H9 (cell line): ENCODE measurements at regions not wholly inside any gene's neighbourhood (a gene's known extent, or its start where the extent isn't known, plus 50 kb on each side); places are given as distances from the start of the nearest gene placed in this dataset.

Experiments
- DNase-seq: peaks from one replicate; pipeline ENCODE4 v3.0.0-alpha.2; 2017
- H2AFZ ChIP-seq: one replicate; pipeline ENCODE4 v1.6.1; 2013; ENCODE audit warnings: mild to moderate bottlenecking, low read length, control low read depth, moderate library complexity
- H2AK5ac ChIP-seq: 2 replicates; pipeline ENCODE4 v1.6.1; 2013; ENCODE audit warnings: low read length, control low read depth, mixed read lengths; ENCODE audit not compliant: insufficient read length
- H2BK120ac ChIP-seq: one replicate; pipeline ENCODE4 v1.6.1; 2013; ENCODE audit warnings: low read depth, mild to moderate bottlenecking, low read length, control low read depth, inconsistent platforms; ENCODE audit not compliant: poor library complexity, severe bottlenecking
- H2BK12ac ChIP-seq: 2 replicates; pipeline ENCODE4 v1.6.1; 2013; ENCODE audit warnings: low read length, control low read depth, mixed read lengths, low read depth; ENCODE audit not compliant: insufficient read length
- H2BK15ac ChIP-seq: 2 replicates; pipeline ENCODE4 v1.6.1; 2013; ENCODE audit warnings: low read depth, low read length, control low read depth
- H2BK20ac ChIP-seq: one replicate; pipeline ENCODE4 v1.6.1; 2013; ENCODE audit warnings: low read depth, mild to moderate bottlenecking, low read length, control low read depth, inconsistent platforms; ENCODE audit not compliant: poor library complexity, severe bottlenecking
- H2BK5ac ChIP-seq: 2 replicates; pipeline ENCODE4 v1.6.1; 2013; ENCODE audit warnings: low read length, control low read depth, mixed read lengths; ENCODE audit not compliant: insufficient read length
- H3K14ac ChIP-seq: 2 replicates; pipeline ENCODE4 v1.6.1; 2013; ENCODE audit warnings: low read length, control low read depth; ENCODE audit not compliant: insufficient read depth
- H3K18ac ChIP-seq: 2 replicates; pipeline ENCODE4 v1.6.1; 2013; ENCODE audit warnings: low read depth, mild to moderate bottlenecking, mixed read lengths, low read length, control low read depth; ENCODE audit not compliant: insufficient read length
- H3K23ac ChIP-seq: 2 replicates; pipeline ENCODE4 v1.6.1; 2013; ENCODE audit warnings: low read length, control low read depth, mixed read lengths, low read depth; ENCODE audit not compliant: insufficient read length
- H3K23me2 ChIP-seq: 2 replicates; pipeline ENCODE4 v1.6.1; 2013; ENCODE audit warnings: low read depth, mild to moderate bottlenecking, mixed read lengths, low read length, control low read depth; ENCODE audit not compliant: insufficient read length, poor library complexity, severe bottlenecking
- H3K27ac ChIP-seq: 2 replicates; pipeline ENCODE4 v1.5.1; 2013; ENCODE audit warnings: low read length, control low read depth, mixed read lengths, low read depth; ENCODE audit not compliant: insufficient read length
- H3K27me3 ChIP-seq: 2 replicates; pipeline ENCODE4 v1.6.1; 2013; ENCODE audit warnings: low read length, control low read depth, inconsistent platforms; ENCODE audit not compliant: insufficient read depth
- H3K4ac ChIP-seq: 2 replicates; pipeline ENCODE4 v1.6.1; 2013; ENCODE audit warnings: low read depth, mild to moderate bottlenecking, control low read depth, inconsistent platforms, low read length, moderate library complexity
- H3K4me1 ChIP-seq: 2 replicates; pipeline ENCODE4 v1.6.1; 2013; ENCODE audit warnings: low read length, control low read depth, inconsistent platforms; ENCODE audit not compliant: insufficient read depth
- H3K4me2 ChIP-seq: 2 replicates; pipeline ENCODE4 v1.6.1; 2013; ENCODE audit warnings: low read length, control low read depth, mixed read lengths; ENCODE audit not compliant: insufficient read length, insufficient read depth
- H3K56ac ChIP-seq: 2 replicates; pipeline ENCODE4 v1.6.1; 2013; ENCODE audit warnings: low read depth, mild to moderate bottlenecking, mixed read lengths, low read length, control low read depth; ENCODE audit not compliant: insufficient read length
- H3K79me1 ChIP-seq: 2 replicates; pipeline ENCODE4 v1.6.1; 2013; ENCODE audit warnings: low read depth, mild to moderate bottlenecking, moderate library complexity, low read length, control low read depth, inconsistent platforms; ENCODE audit not compliant: insufficient read depth, poor library complexity, severe bottlenecking
- H3K79me2 ChIP-seq: 2 replicates; pipeline ENCODE4 v1.6.1; 2013; ENCODE audit warnings: low read length, control low read depth, inconsistent platforms; ENCODE audit not compliant: insufficient read depth
- H3K9ac ChIP-seq: 2 replicates; pipeline ENCODE4 v1.6.1; 2013; ENCODE audit warnings: low read length, control low read depth, mixed read lengths; ENCODE audit not compliant: insufficient read length; ENCODE audit errors: extremely low read depth
- H3K9me3 ChIP-seq: one replicate; pipeline ENCODE4 v1.6.1; 2013; ENCODE audit warnings: low read depth, low read length, inconsistent platforms; ENCODE audit not compliant: control insufficient read depth
- H3T11ph ChIP-seq: one replicate; pipeline ENCODE4 v1.6.1; 2013; ENCODE audit warnings: mild to moderate bottlenecking, low read length, control low read depth, inconsistent platforms
- H4K20me1 ChIP-seq: one replicate; pipeline ENCODE4 v1.6.1; 2013; ENCODE audit not compliant: control insufficient read depth, insufficient read length, insufficient read depth
- H4K5ac ChIP-seq: 2 replicates; pipeline ENCODE4 v1.6.1; 2013; ENCODE audit warnings: low read depth, mild to moderate bottlenecking, mixed read lengths, low read length, control low read depth; ENCODE audit not compliant: insufficient read length
- H4K8ac ChIP-seq: replicated peaks from 2 replicates; pipeline ENCODE4 v1.6.1; 2013; ENCODE audit warnings: low read length, control low read depth, mixed read lengths, low read depth; ENCODE audit not compliant: insufficient read length
- H4K91ac ChIP-seq: 2 replicates; pipeline ENCODE4 v1.6.1; 2013; ENCODE audit warnings: low read depth, mild to moderate bottlenecking, moderate library complexity, mixed read lengths, low read length, control low read depth; ENCODE audit not compliant: insufficient read length
- H3K27ac Mint-ChIP-seq, 3 experiments: 2 replicates in 2 of 3; 3 replicates in 1 of 3; pipeline ENCODE4 v1.8.0; 2020 to 2021; ENCODE audit warnings: mixed read lengths in 3 of 3, mild to moderate bottlenecking in 1 of 3, moderate library complexity in 1 of 3
- H3K27me3 Mint-ChIP-seq: 2 replicates; pipeline ENCODE4 v1.8.0; 2021; ENCODE audit warnings: low read depth, mild to moderate bottlenecking, moderate library complexity, mixed read lengths
- H3K36me3 Mint-ChIP-seq, 3 experiments: 2 replicates in 2 of 3; 3 replicates in 1 of 3; pipeline ENCODE4 v1.8.0; 2020 to 2021; ENCODE audit warnings: low read depth in 3 of 3, mixed read lengths in 3 of 3; ENCODE audit not compliant: insufficient read depth in 1 of 3
- H3K4me1 Mint-ChIP-seq, 2 experiments: 2 replicates each; pipeline ENCODE4 v1.8.0; 2020; ENCODE audit warnings: mixed read lengths in 2 of 2
- H3K4me3 Mint-ChIP-seq, 2 experiments: 2 replicates in 1 of 2; 3 replicates in 1 of 2; pipeline ENCODE4 v1.8.0; 2020 to 2021; ENCODE audit warnings: mild to moderate bottlenecking in 2 of 2, mixed read lengths in 2 of 2, moderate library complexity in 1 of 2
- H3K9me3 Mint-ChIP-seq, 2 experiments: 2 replicates in 1 of 2; 3 replicates in 1 of 2; pipeline ENCODE4 v1.8.0; 2020; ENCODE audit warnings: mild to moderate bottlenecking in 2 of 2, mixed read lengths in 2 of 2, moderate library complexity in 1 of 2
- WGBS: extraction: QIAGEN DNeasy Blood & Tissue Kit; methylation state at CpG from one replicate; pipeline ENCODE4 v1.1.7; 2013; ENCODE audit warnings: missing lambda C conversion rate, low lambda C conversion rate, mixed read lengths; ENCODE audit not compliant: insufficient read length; ENCODE audit errors: extremely low coverage; 5-methylcytosine and 5-hydroxymethylcytosine counted together
- TF ChIP-seq, protein P1 (sequence below): fragments of 200-600 bp; sonication (generic); conservative IDR thresholded peaks from 3 replicates; pipeline ENCODE4 v1.8.0; 2021; ENCODE audit warnings: antibody characterized with exemption, mild to moderate bottlenecking

DNA sequence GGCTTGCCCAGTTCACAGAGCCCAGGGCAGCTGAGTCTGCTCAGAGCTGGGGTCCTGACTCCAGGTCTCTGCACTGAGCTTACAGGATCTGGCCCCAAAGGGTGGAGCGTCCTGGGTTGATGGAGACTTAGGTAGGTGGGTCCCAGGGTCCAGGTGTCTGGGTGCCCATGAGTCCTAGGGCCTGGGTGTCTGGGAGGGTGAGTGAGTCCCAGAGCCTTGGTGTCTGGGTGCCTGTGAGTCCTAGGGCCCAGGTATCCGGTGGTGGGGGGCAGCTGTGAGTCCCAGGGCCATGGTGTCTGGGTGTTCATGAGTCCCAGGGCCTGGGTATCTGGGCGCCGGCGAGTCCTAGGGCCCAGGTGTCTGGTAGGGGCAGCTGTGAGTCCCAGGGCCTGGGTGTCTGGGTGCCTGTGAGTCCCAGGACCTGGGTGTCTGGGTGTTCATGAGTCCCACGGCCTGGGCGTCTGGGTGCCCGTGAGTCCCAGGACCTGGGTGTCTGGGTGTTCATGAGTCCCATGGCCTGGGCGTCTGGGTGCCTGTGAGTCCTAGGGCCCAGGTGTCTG lies 1505.6 kb downstream of the BRD1 start:
- no peak overlapping the region for H2BK15ac ChIP-seq
- no peak overlapping the region for H3K27ac ChIP-seq
- no peaks in the 10 kb centered on the region for H3K23me2 ChIP-seq
- H4K91ac ChIP-seq = no peak overlapping the region
- no peak overlapping the region for H2BK20ac ChIP-seq
- no peaks in the 10 kb centered on the region for H3K4me1 ChIP-seq
- no peak overlapping the region for H3T11ph ChIP-seq
- H3K27me3 Mint-ChIP-seq = peaks cover 21% of the 10 kb centered on the region
- no peaks in the 10 kb centered on the region for H3K9me3 ChIP-seq
- H3K27ac Mint-ChIP-seq = no peak overlapping the region
- peaks cover 13 to 17% of the 10 kb centered on the region in 2 experiments for H3K9me3 Mint-ChIP-seq
- H4K8ac ChIP-seq = no peak overlapping the region
- peaks cover 3 to 9% (median 5%) of the 10 kb centered on the region in 3 experiments; a peak in 6 of 7 replicates for H3K36me3 Mint-ChIP-seq
- no peaks in the 10 kb centered on the region for H3K27me3 ChIP-seq
- H4K20me1 ChIP-seq = no peaks in the 10 kb centered on the region
- H2BK5ac ChIP-seq = no peak overlapping the region
- no peak overlapping the region for H3K9ac ChIP-seq
- H3K14ac ChIP-seq = no peak overlapping the region
- H3K23ac ChIP-seq = no peak overlapping the region
- DNase-seq = no peak
- H3K4me3 Mint-ChIP-seq = no peak overlapping the region
- no peak overlapping the region for H3K18ac ChIP-seq
- no peak overlapping the region for H3K4ac ChIP-seq
- TF ChIP-seq, protein P1, sequence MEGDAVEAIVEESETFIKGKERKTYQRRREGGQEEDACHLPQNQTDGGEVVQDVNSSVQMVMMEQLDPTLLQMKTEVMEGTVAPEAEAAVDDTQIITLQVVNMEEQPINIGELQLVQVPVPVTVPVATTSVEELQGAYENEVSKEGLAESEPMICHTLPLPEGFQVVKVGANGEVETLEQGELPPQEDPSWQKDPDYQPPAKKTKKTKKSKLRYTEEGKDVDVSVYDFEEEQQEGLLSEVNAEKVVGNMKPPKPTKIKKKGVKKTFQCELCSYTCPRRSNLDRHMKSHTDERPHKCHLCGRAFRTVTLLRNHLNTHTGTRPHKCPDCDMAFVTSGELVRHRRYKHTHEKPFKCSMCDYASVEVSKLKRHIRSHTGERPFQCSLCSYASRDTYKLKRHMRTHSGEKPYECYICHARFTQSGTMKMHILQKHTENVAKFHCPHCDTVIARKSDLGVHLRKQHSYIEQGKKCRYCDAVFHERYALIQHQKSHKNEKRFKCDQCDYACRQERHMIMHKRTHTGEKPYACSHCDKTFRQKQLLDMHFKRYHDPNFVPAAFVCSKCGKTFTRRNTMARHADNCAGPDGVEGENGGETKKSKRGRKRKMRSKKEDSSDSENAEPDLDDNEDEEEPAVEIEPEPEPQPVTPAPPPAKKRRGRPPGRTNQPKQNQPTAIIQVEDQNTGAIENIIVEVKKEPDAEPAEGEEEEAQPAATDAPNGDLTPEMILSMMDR = no peak
- H3K4me1 Mint-ChIP-seq = peaks cover 10 to 16% of the 10 kb centered on the region in 2 experiments
- no peak overlapping the region for H4K5ac ChIP-seq
- H3K79me2 ChIP-seq = no peaks in the 10 kb centered on the region
- H3K56ac ChIP-seq = no peak overlapping the region
- no CpG with 5 or more reads among the region's 9 CpGs for WGBS
- no peak overlapping the region for H3K4me2 ChIP-seq
- no peaks in the 10 kb centered on the region for H3K79me1 ChIP-seq
- no peak overlapping the region for H2AK5ac ChIP-seq
- no peak overlapping the region for H2AFZ ChIP-seq
- no peak overlapping the region for H2BK12ac ChIP-seq
- no peak overlapping the region for H2BK120ac ChIP-seq
